NCI-H446 (cell line): ENCODE measurements at regions not wholly inside any gene's neighbourhood (a gene's known extent, or its start where the extent isn't known, plus 50 kb on each side); places are given as distances from the start of the nearest gene placed in this dataset.

Experiments
- DNase-seq, 2 experiments: peaks; one replicate each; lab custom pipeline; 2025; lab: John Stamatoyannopoulos, UW

DNA sequence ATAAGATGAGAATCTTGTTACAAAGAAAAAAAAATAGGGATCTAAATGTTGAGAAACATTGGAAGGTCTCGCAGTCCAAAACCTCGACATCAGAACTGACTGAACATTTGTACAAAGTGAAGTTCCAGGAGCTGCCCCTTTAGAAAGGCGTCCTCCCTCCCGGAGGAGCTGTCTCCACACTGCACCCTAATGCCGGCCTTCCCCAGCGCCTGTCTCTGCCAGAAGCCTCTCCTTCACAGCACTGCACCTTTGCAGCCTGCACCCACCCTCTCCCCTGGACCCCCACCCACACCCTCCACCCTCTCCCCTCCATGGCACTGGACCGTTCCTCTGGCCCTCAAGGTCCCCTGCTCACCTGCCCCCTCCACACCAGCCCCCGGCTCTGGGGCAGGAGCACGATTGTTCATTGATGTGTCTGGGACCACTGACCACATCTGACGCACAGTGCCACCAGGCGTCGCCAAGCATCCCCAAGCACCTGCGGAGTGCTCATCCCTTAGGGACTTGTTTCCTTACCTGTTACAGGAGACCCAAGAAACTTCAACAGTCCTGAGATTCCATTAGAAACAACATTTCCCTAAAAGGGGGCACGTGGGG is 90.3 kb upstream of the SNTG2 start:
- DNase-seq: no peak

DNA sequence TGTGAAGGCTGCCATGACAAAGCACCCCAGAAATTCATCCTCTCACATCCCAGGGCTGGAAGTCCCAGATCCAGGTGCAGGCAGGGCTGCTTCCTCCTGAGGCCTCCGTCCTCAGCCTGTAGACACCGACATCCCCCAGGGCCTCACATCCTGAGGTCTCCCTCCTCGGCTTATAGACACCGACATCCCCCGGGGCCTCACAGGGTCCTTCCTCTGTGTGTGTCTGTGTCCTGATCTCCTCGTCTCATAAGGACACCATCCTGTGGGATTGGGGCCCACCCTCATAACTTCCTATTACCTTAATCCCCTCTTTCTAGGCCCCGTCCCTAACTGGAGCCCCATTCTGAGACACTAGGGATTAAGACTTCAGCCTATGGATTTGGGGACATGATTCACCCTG is 92.0 kb upstream of the SNTG2 start:
- DNase-seq: no peak

DNA sequence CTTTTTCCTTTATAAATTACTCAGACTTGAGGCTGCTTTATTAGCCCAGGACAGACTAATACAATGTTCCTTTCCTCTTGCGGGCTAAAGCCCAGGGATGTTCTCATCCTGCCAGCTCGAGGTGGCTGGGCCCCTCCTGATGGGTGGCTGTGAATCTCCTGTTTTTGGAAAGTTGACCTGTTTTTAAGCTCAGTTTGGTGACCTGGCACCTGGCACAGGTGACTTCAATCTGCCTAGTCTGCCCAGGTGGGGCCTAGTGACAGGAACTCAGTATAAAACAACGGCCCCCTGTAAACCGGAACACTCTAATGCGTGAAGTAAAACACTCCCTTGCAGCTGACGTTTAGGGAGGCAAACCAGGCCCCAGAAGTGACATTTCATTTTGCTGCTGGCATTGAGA is 92.7 kb upstream of the SNTG2 start:
- DNase-seq: no peak

- DNase-seq: no peak
Observed at GRCh38 chr2:857081-857480, 93.6 kb upstream of the SNTG2 start.

- DNase-seq: no peak
Observed at GRCh38 chr2:856456-856855, 94.2 kb upstream of the SNTG2 start.

- no peak for DNase-seq
Observed at GRCh38 chr2:856041-856440, 94.6 kb upstream of the SNTG2 start.

DNA sequence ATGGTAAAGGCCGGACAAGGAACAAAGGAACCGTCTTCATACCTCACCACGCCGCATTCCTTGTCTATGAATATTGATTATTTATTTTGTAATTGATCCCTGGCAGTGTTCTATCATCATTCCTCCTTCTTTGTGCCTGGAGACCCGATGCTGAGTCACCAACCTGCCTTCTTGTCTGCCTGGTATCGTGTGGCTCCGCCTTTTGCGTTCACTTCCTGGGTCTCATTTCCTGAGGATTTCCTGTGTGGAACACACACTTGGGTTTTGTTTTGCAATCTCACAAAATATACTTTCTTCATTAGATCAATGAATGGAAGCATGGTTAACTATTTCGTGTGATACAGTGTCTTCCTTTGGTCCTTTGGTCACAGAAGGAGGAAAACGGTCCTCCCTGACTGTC is 95.5 kb upstream of the SNTG2 start:
- DNase-seq: no peak

GRCh38 chr2:854460-854859 is 96.2 kb upstream of the SNTG2 start:
- no peak for DNase-seq

DNA sequence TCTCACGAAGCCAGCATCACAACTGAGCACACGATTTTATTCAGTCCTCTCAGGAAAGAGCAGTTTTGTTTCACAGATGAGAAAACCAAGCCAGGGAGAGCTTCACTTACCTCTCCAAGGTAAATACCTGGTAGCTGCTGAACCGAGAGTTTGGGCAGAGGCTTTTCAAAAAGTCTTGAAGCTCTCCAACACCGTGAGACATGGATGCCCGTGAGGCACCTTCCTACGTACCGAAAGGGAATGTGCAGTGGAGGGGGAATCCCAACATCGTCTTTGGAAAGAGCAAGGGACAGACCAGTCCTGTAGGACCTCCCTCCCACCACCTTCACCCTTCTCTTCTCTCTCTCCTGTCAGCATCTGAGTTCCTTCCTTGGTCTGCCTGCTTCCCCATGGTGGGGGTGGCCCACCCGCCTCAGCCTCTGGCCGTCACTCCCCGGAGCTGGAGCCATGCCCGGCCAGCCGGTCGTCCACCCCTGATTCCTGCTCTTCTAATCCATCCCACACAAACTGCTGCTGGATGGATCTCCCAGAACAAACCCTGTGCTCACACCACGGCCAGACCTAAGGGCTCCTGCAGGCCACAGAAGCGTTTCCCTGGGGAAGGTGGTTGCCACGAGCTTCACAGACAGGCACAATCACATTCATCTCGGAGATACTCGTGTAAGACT is 97.3 kb upstream of the SNTG2 start:
- no peak for DNase-seq

- no peak for DNase-seq
Observed at GRCh38 chr2:852168-852567, 98.5 kb upstream of the SNTG2 start.

- no peak for DNase-seq
Observed at GRCh38 chr2:851680-852079, 99.0 kb upstream of the SNTG2 start.

GRCh38 chr2:851078-851477 is 99.6 kb upstream of the SNTG2 start:
- DNase-seq: no peak

DNA sequence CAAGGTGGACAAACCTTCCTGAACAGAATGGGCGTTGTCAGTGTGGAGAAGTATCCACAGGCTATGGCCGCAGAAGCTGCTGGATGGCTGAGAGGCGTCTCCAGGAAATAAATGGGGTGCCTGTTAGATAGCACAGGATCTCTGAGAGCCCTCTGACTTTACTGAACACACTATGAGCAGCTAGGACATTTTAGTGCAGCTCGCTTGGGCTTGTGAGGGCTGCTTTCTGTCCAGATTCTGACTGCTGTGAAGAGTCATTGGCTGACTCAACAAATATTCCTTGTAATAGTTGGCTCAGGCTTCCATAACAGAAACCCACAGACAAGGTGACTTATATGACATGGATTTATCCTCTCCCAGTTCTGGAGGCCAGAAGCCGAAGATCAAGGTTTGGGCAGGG is 100.2 kb upstream of the SNTG2 start:
- no peak for DNase-seq

DNA sequence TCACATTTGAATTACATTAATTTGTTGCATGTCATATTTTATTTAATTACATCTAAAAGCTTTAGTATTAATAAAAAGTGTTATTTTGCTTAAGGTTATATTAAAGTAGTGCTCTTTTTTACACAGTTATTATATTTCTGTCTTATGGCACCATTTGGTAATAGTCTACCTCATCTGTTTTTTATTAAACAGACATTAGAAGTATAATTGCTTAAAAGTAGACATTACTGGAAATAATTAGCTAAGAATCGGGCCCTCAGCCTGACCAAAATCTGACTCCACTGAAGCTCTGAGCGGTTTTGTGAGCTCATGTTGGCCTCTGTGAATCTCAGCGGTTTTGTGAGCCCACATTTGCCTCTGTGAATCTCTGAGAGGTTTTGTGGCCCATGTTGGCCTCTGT is 102.5 kb upstream of the SNTG2 start:
- DNase-seq: no peak

DNA sequence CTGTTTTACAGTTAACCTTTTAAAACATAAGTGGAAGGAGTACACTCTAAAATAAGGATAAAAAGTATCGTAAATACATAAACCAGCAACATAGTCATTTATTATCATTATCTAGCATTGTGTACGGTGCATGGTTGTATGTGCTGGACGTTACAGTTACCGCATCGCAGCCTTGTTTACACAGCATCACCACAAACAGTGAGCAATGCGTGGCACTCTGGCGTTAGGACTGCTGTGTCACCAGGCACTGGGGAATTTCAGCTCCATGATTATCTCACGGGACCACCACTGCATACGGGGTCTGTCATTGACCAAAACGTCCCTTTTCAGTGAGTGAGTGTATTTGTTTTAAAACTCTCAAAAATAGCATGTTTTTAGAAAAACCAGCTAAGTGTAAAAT is 103.0 kb upstream of the SNTG2 start:
- no peak for DNase-seq

- no peak for DNase-seq
Observed at GRCh38 chr2:844715-845114, 105.9 kb upstream of the SNTG2 start.

- no peak for DNase-seq
Observed at GRCh38 chr2:842151-842803, 108.4 kb upstream of the SNTG2 start.

- DNase-seq: no peak
Observed at GRCh38 chr2:841036-841435, 109.6 kb upstream of the SNTG2 start.

DNA sequence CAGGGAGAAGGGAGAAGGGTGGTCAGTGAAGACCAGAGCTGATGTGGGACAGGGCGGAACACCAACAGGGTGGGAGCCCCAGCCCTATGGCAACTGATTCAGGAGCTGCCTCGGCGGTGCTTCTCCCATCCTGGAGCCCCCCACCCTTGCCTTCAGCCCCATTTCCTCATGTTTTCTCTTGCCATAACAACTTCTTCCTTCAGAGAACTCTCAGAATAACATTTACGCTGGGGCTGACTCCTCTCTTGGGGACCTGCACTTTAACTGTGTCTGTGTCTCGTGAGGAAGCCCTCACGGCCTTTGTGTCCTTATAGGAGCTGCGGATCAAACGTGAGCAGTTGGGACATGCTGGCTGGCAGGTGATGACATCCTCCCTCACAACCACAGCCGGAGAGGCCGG is 116.4 kb upstream of the SNTG2 start:
- DNase-seq: no peak

GRCh38 chr2:833180-833579 is 117.5 kb upstream of the SNTG2 start:
- DNase-seq: no peak

GRCh38 chr2:832635-833034 is 118.0 kb upstream of the SNTG2 start:
- DNase-seq: no peak

DNA sequence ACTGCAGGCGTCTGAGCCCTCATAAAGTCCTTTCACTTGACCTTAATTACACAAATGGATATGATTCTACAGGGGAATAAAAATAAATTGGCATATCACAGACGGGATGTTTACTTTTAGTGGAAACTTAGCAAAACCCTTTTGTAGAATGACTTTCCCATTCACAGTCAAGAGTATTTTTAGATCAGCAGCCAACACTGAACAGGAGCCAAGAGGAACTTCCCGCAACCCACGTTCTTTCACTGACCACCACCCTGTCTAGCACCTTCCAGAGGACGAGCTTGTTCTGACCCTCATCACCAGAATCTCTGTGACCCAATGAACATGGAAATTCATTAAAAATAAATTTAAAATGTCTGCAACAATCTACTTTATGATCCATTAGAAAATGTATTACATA is 119.0 kb upstream of the SNTG2 start:
- no peak for DNase-seq

GRCh38 chr2:831225-831536 is 119.5 kb upstream of the SNTG2 start:
- DNase-seq: no peak
